Activated naive CD8-positive, alpha-beta T cell (primary cell): ENCODE measurements at regions not wholly inside any gene's neighbourhood (a gene's known extent, or its start where the extent isn't known, plus 50 kb on each side); places are given as distances from the start of the nearest gene placed in this dataset.

Source experiments
- H3K27ac Mint-ChIP-seq: one replicate; pipeline ENCODE4 v1.8.0; 2021; ENCODE audit warnings: mixed read lengths
- H3K27me3 Mint-ChIP-seq: one replicate; pipeline ENCODE4 v1.8.0; 2021; ENCODE audit warnings: mixed read lengths
- H3K36me3 Mint-ChIP-seq: one replicate; pipeline ENCODE4 v1.8.0; 2021; ENCODE audit warnings: mixed read lengths
- H3K4me1 Mint-ChIP-seq: one replicate; pipeline ENCODE4 v1.8.0; 2021; ENCODE audit warnings: low read depth, mixed read lengths
- H3K4me3 Mint-ChIP-seq: one replicate; pipeline ENCODE4 v1.8.0; 2021; ENCODE audit warnings: mild to moderate bottlenecking, mixed read lengths
- H3K9me3 Mint-ChIP-seq: one replicate; pipeline ENCODE4 v1.8.0; 2021; ENCODE audit warnings: low read depth, mixed read lengths

GRCh38 chr11:127491589-127491988 is 491.0 kb upstream of the KIRREL3 start:
- H3K9me3 Mint-ChIP-seq, result peaks cover 7% of the 10 kb centered on the region
- no peak overlapping the region for H3K27ac Mint-ChIP-seq

GRCh38 chr11:127490896-127491295 is 490.3 kb upstream of the KIRREL3 start:
- Mint-ChIP-seq H3K36me3 (no peaks in the 10 kb centered on the region), H3K4me3 (no peak overlapping the region), H3K9me3 (peaks cover 7% of the 10 kb centered on the region)

More at GRCh38 chr11:127491589-127491988, 491.0 kb upstream of the KIRREL3 start:
- peaks cover 2% of the 10 kb centered on the region for H3K27me3 Mint-ChIP-seq
- H3K36me3 Mint-ChIP-seq, result no peaks in the 10 kb centered on the region
- H3K4me1 Mint-ChIP-seq, result no peaks in the 10 kb centered on the region
- no peak overlapping the region for H3K4me3 Mint-ChIP-seq

GRCh38 chr11:127485541-127485940 is 485.0 kb upstream of the KIRREL3 start:
- Mint-ChIP-seq H3K27ac (no peak overlapping the region), H3K36me3 (no peaks in the 10 kb centered on the region), H3K9me3 (no peaks in the 10 kb centered on the region), H3K4me3 (no peak overlapping the region), H3K4me1 (no peaks in the 10 kb centered on the region), H3K27me3 (peaks cover 2% of the 10 kb centered on the region)

More at GRCh38 chr11:127490896-127491295, 490.3 kb upstream of the KIRREL3 start:
- Mint-ChIP-seq H3K4me1 (no peaks in the 10 kb centered on the region), H3K27ac (no peak overlapping the region), H3K27me3 (peaks cover 2% of the 10 kb centered on the region)

GRCh38 chr11:127481391-127481790 is 480.8 kb upstream of the KIRREL3 start:
- H3K4me3 Mint-ChIP-seq, result no peak overlapping the region
- H3K4me1 Mint-ChIP-seq, result no peaks in the 10 kb centered on the region
- no peak overlapping the region for H3K27ac Mint-ChIP-seq
- H3K36me3 Mint-ChIP-seq, result no peaks in the 10 kb centered on the region
- H3K27me3 Mint-ChIP-seq, result no peaks in the 10 kb centered on the region
- no peaks in the 10 kb centered on the region for H3K9me3 Mint-ChIP-seq

- Mint-ChIP-seq H3K4me1 (no peaks in the 10 kb centered on the region), H3K4me3 (no peak overlapping the region), H3K27me3 (peaks cover 4% of the 10 kb centered on the region), H3K36me3 (no peaks in the 10 kb centered on the region), H3K27ac (no peak overlapping the region), H3K9me3 (no peaks in the 10 kb centered on the region)
Observed at GRCh38 chr11:127478826-127479225, 478.3 kb upstream of the KIRREL3 start.

- H3K27ac Mint-ChIP-seq, result no peak overlapping the region
Observed at GRCh38 chr11:127474766-127475165, 474.2 kb upstream of the KIRREL3 start.

GRCh38 chr11:127472505-127472904 is 471.9 kb upstream of the KIRREL3 start:
- H3K9me3 Mint-ChIP-seq, result no peaks in the 10 kb centered on the region
- no peak overlapping the region for H3K4me3 Mint-ChIP-seq
- peaks cover 4% of the 10 kb centered on the region for H3K27me3 Mint-ChIP-seq
- H3K36me3 Mint-ChIP-seq, result no peaks in the 10 kb centered on the region
- H3K4me1 Mint-ChIP-seq, result no peaks in the 10 kb centered on the region
- H3K27ac Mint-ChIP-seq, result no peak overlapping the region

More at GRCh38 chr11:127474766-127475165, 474.2 kb upstream of the KIRREL3 start:
- Mint-ChIP-seq H3K27me3 (peaks cover 4% of the 10 kb centered on the region), H3K4me3 (no peak overlapping the region), H3K36me3 (no peaks in the 10 kb centered on the region), H3K4me1 (no peaks in the 10 kb centered on the region), H3K9me3 (no peaks in the 10 kb centered on the region)

- H3K4me1 Mint-ChIP-seq, result no peaks in the 10 kb centered on the region
- H3K9me3 Mint-ChIP-seq, result no peaks in the 10 kb centered on the region
- no peak overlapping the region for H3K4me3 Mint-ChIP-seq
- no peak overlapping the region for H3K27ac Mint-ChIP-seq
- H3K27me3 Mint-ChIP-seq, result peaks cover 4% of the 10 kb centered on the region
- H3K36me3 Mint-ChIP-seq, result no peaks in the 10 kb centered on the region
Observed at GRCh38 chr11:127471662-127472061, 471.1 kb upstream of the KIRREL3 start.

GRCh38 chr11:127470306-127470884 is 469.8 kb upstream of the KIRREL3 start:
- H3K27ac Mint-ChIP-seq, result no peak overlapping the region
- no peaks in the 10 kb centered on the region for H3K9me3 Mint-ChIP-seq
- no peak overlapping the region for H3K4me3 Mint-ChIP-seq
- no peaks in the 10 kb centered on the region for H3K27me3 Mint-ChIP-seq
- no peaks in the 10 kb centered on the region for H3K36me3 Mint-ChIP-seq
- H3K4me1 Mint-ChIP-seq, result no peaks in the 10 kb centered on the region

- Mint-ChIP-seq H3K27me3 (no peaks in the 10 kb centered on the region), H3K4me1 (no peaks in the 10 kb centered on the region), H3K4me3 (no peak overlapping the region), H3K9me3 (no peaks in the 10 kb centered on the region), H3K36me3 (no peaks in the 10 kb centered on the region), H3K27ac (no peak overlapping the region)
Observed at GRCh38 chr11:127464325-127464724, 463.8 kb upstream of the KIRREL3 start.

- Mint-ChIP-seq H3K4me3 (no peak overlapping the region), H3K27me3 (no peaks in the 10 kb centered on the region), H3K27ac (no peak overlapping the region), H3K9me3 (no peaks in the 10 kb centered on the region), H3K36me3 (no peaks in the 10 kb centered on the region), H3K4me1 (no peaks in the 10 kb centered on the region)
Observed at GRCh38 chr11:127462065-127462344, 461.4 kb upstream of the KIRREL3 start.

- Mint-ChIP-seq H3K36me3 (no peaks in the 10 kb centered on the region), H3K4me1 (no peaks in the 10 kb centered on the region), H3K9me3 (no peaks in the 10 kb centered on the region), H3K27ac (no peak overlapping the region), H3K4me3 (no peak overlapping the region), H3K27me3 (no peaks in the 10 kb centered on the region)
Observed at GRCh38 chr11:127461241-127462064, 460.9 kb upstream of the KIRREL3 start.

GRCh38 chr11:127458561-127458960 is 458.0 kb upstream of the KIRREL3 start:
- H3K4me3 Mint-ChIP-seq, result no peak overlapping the region
- H3K27me3 Mint-ChIP-seq, result no peaks in the 10 kb centered on the region
- H3K4me1 Mint-ChIP-seq, result no peaks in the 10 kb centered on the region
- no peaks in the 10 kb centered on the region for H3K9me3 Mint-ChIP-seq
- no peaks in the 10 kb centered on the region for H3K36me3 Mint-ChIP-seq
- H3K27ac Mint-ChIP-seq, result no peak overlapping the region

- H3K4me1 Mint-ChIP-seq, result no peaks in the 10 kb centered on the region
- H3K4me3 Mint-ChIP-seq, result no peak overlapping the region
- no peak overlapping the region for H3K27ac Mint-ChIP-seq
- H3K9me3 Mint-ChIP-seq, result no peaks in the 10 kb centered on the region
- no peaks in the 10 kb centered on the region for H3K36me3 Mint-ChIP-seq
- H3K27me3 Mint-ChIP-seq, result no peaks in the 10 kb centered on the region
Observed at GRCh38 chr11:127454856-127455255, 454.3 kb upstream of the KIRREL3 start.

GRCh38 chr11:127452533-127452932 is 452.0 kb upstream of the KIRREL3 start:
- Mint-ChIP-seq H3K9me3 (no peaks in the 10 kb centered on the region), H3K27ac (no peak overlapping the region), H3K27me3 (no peaks in the 10 kb centered on the region), H3K4me3 (no peak overlapping the region), H3K36me3 (no peaks in the 10 kb centered on the region), H3K4me1 (no peaks in the 10 kb centered on the region)

GRCh38 chr11:127451861-127452260 is 451.3 kb upstream of the KIRREL3 start:
- Mint-ChIP-seq H3K27ac (no peak overlapping the region), H3K4me3 (no peak overlapping the region), H3K4me1 (no peaks in the 10 kb centered on the region), H3K27me3 (no peaks in the 10 kb centered on the region), H3K36me3 (no peaks in the 10 kb centered on the region), H3K9me3 (no peaks in the 10 kb centered on the region)
